ENCODE measurements at regions not wholly inside any gene's neighbourhood (a gene's known extent, or its start where the extent isn't known, plus 50 kb on each side); places are given as distances from the start of the nearest gene placed in this dataset.
"Not testable (repeated sequence)": the region's sequence is repeated elsewhere in the genome, so short reads cannot be mapped to it uniquely, and the experiment has no call there.

DNA sequence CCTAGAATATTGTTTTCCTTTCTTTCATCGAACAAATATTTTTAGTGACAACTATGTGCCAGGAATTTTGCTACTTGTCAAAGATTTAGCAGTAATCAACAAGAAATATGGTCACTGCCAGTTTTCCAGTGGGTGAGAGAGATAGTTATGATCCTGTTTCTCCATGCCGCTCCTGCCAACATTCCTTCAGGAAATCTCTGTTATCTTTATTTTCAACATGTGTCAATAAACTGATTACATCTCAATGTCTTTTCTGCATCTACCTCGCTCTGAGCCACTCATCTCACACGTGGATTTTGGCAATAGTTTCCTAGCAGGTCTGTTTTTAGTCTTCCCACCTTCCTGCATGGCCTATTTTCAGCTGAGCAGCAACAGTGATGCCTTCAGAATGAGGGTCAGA is 650.0 kb upstream of the STXBP6 start:
- DNase-seq = no peak

- no peak for DNase-seq
These were observed 648.2 kb upstream of the STXBP6 start for GRCh38 chr14:25698111-25698510.

- DNase-seq = no peak
These were observed 646.2 kb upstream of the STXBP6 start for GRCh38 chr14:25696176-25696575.

GRCh38 chr14:25685004-25685403 is 635.1 kb upstream of the STXBP6 start:
- DNase-seq = no peak

DNA sequence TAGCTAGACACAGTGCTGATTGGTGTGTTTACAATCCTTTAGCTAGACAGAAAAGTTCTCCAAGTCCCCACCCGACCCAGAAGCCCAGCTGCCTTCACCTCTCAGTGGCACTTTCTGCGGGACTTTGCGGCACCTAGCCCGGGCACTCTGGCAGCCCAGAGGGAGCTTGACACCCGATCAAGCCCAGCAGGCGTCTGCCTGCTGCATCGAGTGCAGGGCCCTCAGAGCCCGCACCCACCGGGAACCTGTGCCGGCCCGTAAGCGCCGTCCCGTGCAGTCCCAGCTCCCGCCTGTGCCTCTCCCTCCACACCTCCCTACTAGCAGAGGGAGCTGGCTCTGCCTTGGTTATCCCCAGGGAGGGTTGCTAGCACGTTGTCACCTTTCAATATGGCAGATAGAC is 631.0 kb upstream of the STXBP6 start:
- DNase-seq = no peak

DNA sequence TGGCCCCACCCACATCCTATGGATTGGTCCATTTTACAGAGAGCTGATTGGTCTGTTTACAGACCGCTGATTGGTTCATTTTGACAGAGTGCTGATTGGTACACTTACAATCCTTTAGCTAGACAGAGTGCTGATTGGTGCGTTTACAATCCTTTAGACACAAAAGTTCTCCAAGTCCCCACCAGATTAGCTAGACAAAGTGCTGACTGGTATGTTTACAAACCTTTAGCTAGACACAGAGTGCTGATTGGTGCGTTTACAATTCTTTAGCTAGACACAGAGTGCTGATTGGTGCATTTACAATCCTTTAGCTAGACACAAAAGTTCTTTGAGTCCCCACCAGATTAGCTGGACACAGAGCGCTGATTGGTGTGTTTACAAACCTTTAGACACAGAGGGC is 630.6 kb upstream of the STXBP6 start:
- DNase-seq = not testable (repeated sequence)

DNA sequence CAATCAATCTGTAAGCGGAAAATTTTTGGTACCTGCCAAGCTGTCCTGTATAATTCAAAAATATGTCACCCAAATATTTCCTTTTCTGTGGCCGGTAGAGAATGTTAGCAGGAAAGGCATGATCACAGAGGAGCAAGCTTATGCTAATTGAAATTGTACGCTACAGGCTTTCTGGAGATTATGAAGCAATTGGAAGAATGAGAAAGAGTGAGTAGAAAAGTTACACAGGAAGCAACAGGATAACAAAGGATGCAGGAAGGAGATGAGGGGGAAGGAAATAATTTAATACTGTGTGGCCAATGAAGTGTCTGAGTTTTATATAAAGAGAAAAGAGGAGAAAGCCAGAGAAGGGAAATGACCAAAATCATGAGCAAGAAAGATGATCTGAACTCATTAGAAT is 627.2 kb upstream of the STXBP6 start:
- DNase-seq = no peak

DNA sequence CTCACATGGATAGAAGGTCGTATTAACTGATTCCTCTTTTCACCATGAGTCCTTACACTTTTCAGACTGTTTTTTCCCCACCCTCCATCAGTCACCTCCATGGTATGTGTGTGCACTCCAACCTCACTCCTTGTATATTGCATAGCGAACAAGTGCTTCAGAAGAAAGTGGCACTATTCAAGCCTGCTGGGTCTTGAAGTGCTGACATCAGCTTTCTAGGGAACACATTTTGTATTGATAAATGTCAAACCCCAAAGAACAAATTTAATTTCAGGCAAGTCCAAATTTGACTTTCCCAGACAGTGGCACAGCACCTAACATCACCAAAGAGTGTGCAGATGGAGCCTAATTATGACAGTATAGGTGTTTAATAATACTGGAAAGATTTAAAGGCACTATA is 617.4 kb upstream of the STXBP6 start:
- DNase-seq = no peak

- DNase-seq = no peak
These were observed 616.9 kb upstream of the STXBP6 start for GRCh38 chr14:25666877-25667276.

DNA sequence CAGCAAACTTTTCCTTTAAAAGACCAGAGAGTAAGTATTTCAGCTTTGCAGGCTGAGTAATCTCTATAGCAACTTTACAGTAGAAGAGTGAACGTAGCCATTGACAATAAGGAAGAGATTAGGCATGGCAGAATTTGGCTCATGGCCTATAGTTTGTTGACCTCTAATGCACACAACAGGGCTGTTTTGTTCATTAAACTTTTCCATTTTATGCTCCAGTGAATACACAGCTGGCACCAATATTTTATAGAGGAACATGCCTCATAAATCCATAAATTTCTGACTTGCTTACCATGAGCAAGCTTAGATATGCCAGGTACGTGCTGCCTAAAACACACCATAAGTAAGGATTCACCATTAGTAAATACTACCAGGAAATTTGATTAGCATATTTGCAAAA is 609.0 kb upstream of the STXBP6 start:
- DNase-seq = peak; percentile 100

DNA sequence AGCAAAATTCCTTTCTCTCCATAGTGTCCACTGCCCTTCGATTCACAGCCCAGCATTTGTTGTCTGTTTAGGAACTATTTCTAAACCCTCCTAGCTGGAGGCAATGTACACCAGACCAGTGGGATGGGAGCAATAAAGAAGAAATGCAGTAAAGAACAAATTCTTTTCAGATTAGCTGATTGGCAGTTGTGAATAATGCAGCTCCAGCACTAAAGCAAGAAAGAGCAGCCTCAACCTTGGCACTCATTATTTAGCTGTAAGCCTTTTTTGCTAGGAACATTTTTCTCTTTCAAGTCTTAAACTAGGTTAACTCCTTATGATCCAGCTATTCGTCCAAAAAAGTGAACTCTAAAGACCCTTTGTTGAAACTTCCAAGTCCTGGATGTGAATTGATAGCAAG is 580.5 kb upstream of the STXBP6 start:
- DNase-seq = no peak

GRCh38 chr14:25628978-25629377 is 579.0 kb upstream of the STXBP6 start:
- no peak for DNase-seq

DNA sequence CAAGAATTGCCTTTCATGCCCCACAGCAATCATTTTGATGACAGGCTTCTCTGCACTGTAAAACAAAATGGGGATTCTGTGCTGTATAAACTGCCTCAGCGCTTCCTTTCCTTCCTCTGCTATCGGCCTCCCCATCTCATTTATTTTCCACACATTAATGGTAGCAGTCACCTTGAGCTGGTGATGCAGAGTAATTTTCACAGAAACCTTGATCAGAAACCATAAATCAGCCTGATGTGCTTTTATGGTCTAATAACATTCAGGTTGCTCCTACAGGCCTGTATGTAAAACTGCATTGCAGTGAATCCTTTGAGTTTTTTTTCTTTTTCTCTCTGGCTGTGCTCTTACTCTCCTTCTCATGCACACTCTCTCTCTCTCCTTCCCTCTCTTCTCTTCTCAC is 578.4 kb upstream of the STXBP6 start:
- DNase-seq = no peak

GRCh38 chr14:25626986-25627385 is 577.0 kb upstream of the STXBP6 start:
- DNase-seq = no peak

- peak; percentile 85 for DNase-seq
These were observed 572.8 kb upstream of the STXBP6 start for GRCh38 chr14:25622763-25623162.

DNA sequence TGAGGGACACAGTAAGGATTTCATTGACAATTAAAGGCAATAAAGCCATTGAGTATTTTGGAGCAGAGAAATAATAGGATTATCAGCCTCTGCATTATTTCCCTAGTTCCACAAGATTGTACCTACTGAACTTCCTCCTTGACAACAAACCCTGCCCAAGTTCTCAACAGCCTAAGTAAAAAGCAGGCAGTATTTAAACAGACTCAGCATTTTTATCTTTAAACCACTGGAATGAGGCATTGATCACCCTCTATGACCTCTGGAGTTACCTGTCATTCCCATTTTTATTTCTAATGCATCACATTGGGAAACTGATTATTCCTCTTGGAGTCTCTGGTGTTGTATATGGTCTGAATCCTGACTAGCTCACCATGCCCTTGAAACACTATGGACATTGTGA is 570.6 kb upstream of the STXBP6 start:
- no peak for DNase-seq

DNA sequence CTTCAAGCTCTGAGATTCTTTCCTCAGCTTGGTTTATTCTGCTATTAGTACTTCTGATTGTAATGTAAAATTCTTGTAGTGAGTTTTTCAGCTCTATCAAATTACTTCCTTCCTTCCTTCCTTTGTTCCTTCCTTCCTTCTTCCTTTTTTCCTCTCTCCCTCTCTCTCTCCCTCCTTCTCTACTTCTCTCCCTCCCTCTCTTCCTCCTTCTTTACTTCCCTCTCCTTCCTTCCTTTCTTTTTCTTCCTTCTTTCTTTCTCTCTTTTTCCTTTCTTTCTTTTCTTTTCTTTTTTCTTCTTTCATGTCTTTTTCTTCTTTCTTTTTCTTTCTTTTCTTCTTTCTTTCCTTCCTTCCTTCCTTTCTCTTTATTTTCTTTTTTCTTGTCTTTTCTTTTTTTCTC is 565.2 kb upstream of the STXBP6 start:
- DNase-seq = no peak

- DNase-seq = peak; percentile 80
These were observed 557.2 kb upstream of the STXBP6 start for GRCh38 chr14:25607192-25607591.

DNA sequence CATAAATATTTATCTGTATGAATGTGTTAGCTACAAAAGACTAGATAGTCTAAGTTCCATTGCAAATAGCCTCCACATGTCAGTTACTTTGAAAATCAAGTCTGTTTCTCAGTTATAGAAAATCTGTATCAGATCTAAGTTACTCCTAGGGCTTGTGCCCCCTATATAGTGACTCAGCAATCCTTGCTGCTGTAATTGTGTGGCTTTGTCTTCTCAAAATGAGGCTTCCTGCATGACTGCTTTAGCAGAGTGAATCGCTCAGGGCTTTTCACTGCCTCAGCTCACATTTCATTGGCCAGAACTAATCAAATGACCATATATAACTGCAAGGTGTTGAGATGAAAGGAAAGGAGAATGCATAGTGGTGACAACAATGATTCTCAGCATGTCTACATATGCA is 552.2 kb upstream of the STXBP6 start:
- no peak for DNase-seq

GRCh38 chr14:25588751-25589150 is 538.8 kb upstream of the STXBP6 start:
- DNase-seq = no peak

GRCh38 chr14:25574628-25575325 is 524.8 kb upstream of the STXBP6 start:
- DNase-seq = no peak

DNA sequence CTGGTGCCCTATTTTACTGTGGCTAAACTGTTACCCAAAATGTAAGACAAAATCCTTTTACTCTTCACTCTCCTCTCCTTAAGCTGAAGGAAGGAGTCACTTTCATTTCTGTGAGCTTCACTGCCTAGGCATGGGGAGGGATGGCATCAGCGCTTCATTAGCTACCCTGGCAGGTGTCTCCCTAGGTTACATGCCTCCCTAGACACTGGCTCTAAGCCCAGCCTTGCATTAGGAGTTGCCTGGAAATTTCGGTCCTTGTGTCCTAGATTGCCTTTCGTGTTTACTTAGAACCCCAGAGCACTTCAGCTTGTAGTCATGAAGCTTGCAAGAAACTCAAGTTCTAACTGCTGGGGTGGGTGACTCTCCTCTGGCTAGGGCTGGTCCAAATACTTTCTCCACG is 520.5 kb upstream of the STXBP6 start:
- peak; percentile 97 for DNase-seq

DNA sequence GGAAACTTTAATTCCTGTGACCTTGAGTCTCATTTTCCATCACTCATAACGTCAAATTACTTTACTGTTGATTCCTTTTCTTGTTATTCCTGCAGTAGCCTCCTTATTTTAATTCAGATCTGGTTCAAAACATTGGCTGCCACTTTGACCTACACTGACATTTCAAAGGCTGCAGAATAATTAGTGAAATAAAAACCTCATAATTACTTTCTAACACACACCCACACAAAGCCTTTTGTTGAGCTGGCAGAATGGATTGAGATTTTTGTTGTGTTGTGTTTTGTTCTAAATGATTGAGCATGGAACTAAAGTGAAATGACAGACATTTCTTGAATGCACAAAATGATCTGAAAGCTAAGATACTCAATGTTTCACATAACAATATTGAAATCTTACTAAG is 507.5 kb upstream of the STXBP6 start:
- no peak for DNase-seq

- no peak for DNase-seq
These were observed 502.9 kb upstream of the STXBP6 start for GRCh38 chr14:25552826-25553225.

DNA sequence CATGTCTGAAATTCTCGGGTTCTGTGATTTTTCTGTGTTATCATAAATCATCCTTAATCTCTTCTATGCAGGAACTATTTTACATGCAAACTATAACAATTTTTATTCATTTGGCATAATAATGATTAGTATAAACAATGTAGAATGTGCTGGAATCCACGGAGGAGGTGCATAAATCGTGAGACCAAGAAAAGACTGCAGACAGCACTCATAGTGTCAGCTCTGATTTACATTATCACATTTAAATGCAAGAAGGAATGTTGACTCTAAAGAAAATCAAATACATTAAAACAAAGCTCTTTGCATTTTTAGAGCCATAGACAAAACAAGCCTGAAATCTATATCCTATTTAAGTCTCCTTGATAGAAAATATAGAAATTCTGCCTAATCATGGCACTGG is 501.7 kb upstream of the STXBP6 start:
- no peak for DNase-seq

GRCh38 chr14:25546826-25547225 is 496.9 kb upstream of the STXBP6 start:
- no peak for DNase-seq

Data from DMS79 treated with DMSO at 0.1 percent for 48 hours (cell line).